Thyroid gland (tissue), 4 donors: ENCODE measurements at regions not wholly inside any gene's neighbourhood (a gene's known extent, or its start where the extent isn't known, plus 50 kb on each side); places are given as distances from the start of the nearest gene placed in this dataset.

Experiments used
- CTCF ChIP-seq, 6 experiments: fragments of 200-600 bp in 3 of 6; fragments of 450-650 bp in 3 of 6; sonication (generic) in 3 of 6; IDR thresholded peaks; one replicate each; pipeline ENCODE4 v1.5.1; 2016 to 2019; ENCODE audit warnings: antibody characterized with exemption in 6 of 6, mild to moderate bottlenecking in 2 of 6, inconsistent platforms in 1 of 6, moderate library complexity in 1 of 6
- POLR2A ChIP-seq, 2 donors: fragments of 450-650 bp; IDR thresholded peaks; one replicate each; pipeline ENCODE4 v1.6.1; 2017; ENCODE audit warnings: antibody characterized with exemption in 2 of 2, mild to moderate bottlenecking in 2 of 2, moderate library complexity in 1 of 2

DNA sequence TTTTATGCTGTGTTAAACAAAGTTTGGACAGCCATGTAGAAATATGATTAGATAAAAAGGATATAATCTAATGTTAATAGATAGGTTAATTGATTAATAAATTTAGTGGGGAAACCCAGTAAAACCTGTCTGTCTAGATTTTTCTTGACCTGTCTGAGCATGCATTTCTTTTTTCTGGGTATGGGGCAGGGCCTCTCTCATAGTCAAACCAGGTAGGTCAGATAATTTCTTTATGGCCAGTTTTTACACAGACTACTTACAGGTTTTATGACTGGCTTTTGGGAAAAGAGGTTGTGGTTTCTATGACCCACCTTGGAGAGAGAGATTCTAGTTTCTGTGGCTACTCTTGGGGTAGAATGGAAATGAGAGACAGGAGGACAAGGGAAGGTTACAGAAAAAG, 135.6 kb upstream of the EPHA5 start:
- no peak for TF ChIP-seq CTCF (IDR thresholded peaks at IDR 0.05)
- no peak for TF ChIP-seq POLR2A (IDR thresholded peaks at IDR 0.05)
